ENCODE measurements at regions not wholly inside any gene's neighbourhood (a gene's known extent, or its start where the extent isn't known, plus 50 kb on each side); places are given as distances from the start of the nearest gene placed in this dataset.
A peak's percentile ranks its signal among the peaks of the same experiment; 100 is the strongest.

- no peak for DNase-seq (ENCODE audit: low spot score)
These were observed 137.1 kb downstream of the ADAMTS15 start for GRCh38 chr11:130585545-130585944.

GRCh38 chr11:130587658-130588057 lies 139.2 kb downstream of the ADAMTS15 start:
- no peak for DNase-seq (ENCODE audit: low spot score)

- no peak for DNase-seq (ENCODE audit: low spot score)
These were observed 140.0 kb downstream of the ADAMTS15 start for GRCh38 chr11:130588471-130588870.

- DNase-seq (ENCODE audit: low spot score), result peak; percentile 20
These were observed 143.6 kb downstream of the ADAMTS15 start for GRCh38 chr11:130592056-130592455.

GRCh38 chr11:130593064-130593463 lies 144.6 kb downstream of the ADAMTS15 start:
- DNase-seq (ENCODE audit: low spot score), result no peak

- no peak for DNase-seq (ENCODE audit: low spot score)
These were observed 150.0 kb downstream of the ADAMTS15 start for GRCh38 chr11:130598433-130598832.

- no peak for DNase-seq (ENCODE audit: low spot score)
These were observed 150.7 kb downstream of the ADAMTS15 start for GRCh38 chr11:130599073-130599654.

- DNase-seq (ENCODE audit: low spot score), result no peak
These were observed 151.7 kb downstream of the ADAMTS15 start for GRCh38 chr11:130600139-130600538.

GRCh38 chr11:130600616-130601015 lies 152.2 kb downstream of the ADAMTS15 start:
- DNase-seq (ENCODE audit: low spot score), result no peak

- no peak for DNase-seq (ENCODE audit: low spot score)
These were observed 152.7 kb downstream of the ADAMTS15 start for GRCh38 chr11:130601141-130601540.

- no peak for DNase-seq (ENCODE audit: low spot score)
These were observed 153.5 kb downstream of the ADAMTS15 start for GRCh38 chr11:130601764-130602460.

- no peak for DNase-seq (ENCODE audit: low spot score)
These were observed 154.3 kb downstream of the ADAMTS15 start for GRCh38 chr11:130602641-130603334.

- peak; percentile 39 for DNase-seq (ENCODE audit: low spot score)
These were observed 155.0 kb downstream of the ADAMTS15 start for GRCh38 chr11:130603335-130603906.

- no peak for DNase-seq (ENCODE audit: low spot score)
These were observed 156.2 kb downstream of the ADAMTS15 start for GRCh38 chr11:130604606-130605005.

- no peak for DNase-seq (ENCODE audit: low spot score)
These were observed 157.7 kb downstream of the ADAMTS15 start for GRCh38 chr11:130606178-130606577.

GRCh38 chr11:130606781-130607511 lies 158.5 kb downstream of the ADAMTS15 start:
- DNase-seq (ENCODE audit: low spot score), result no peak

- DNase-seq (ENCODE audit: low spot score), result no peak
These were observed 159.8 kb downstream of the ADAMTS15 start for GRCh38 chr11:130608287-130608686.

- DNase-seq (ENCODE audit: low spot score), result no peak
These were observed 160.9 kb downstream of the ADAMTS15 start for GRCh38 chr11:130609121-130610035.

GRCh38 chr11:130611791-130612251 lies 163.4 kb downstream of the ADAMTS15 start:
- peak; percentile 19 for DNase-seq (ENCODE audit: low spot score)

GRCh38 chr11:130612291-130612851 lies 163.9 kb downstream of the ADAMTS15 start:
- no peak for DNase-seq (ENCODE audit: low spot score)

GRCh38 chr11:130613396-130613795 lies 165.0 kb downstream of the ADAMTS15 start:
- no peak for DNase-seq (ENCODE audit: low spot score)

Data from SW480 (cell line).